ENCODE measurements at regions not wholly inside any gene's neighbourhood (a gene's known extent, or its start where the extent isn't known, plus 50 kb on each side); places are given as distances from the start of the nearest gene placed in this dataset.

- H3K4me3 ChIP-seq (ENCODE audit: low read depth, low read length), result no peak overlapping the region
- no peak for DNase-seq (ENCODE audit: low read depth)
- TF ChIP-seq MAX (IDR thresholded peaks at IDR 0.05; ENCODE audit: low read depth, low read length) (no peak), CTCF (IDR thresholded peaks at IDR 0.05; ENCODE audit: low read depth, low read length) (no peak), POLR2A (IDR thresholded peaks at IDR 0.05; ENCODE audit: extremely low read depth, insufficient read length) (no peak), MYC (IDR thresholded peaks at IDR 0.05; ENCODE audit: low read depth, low read length) (no peak)
Measured at GRCh38 chr2:173550143-173550542, 195.5 kb downstream of the CDCA7 start.

GRCh38 chr2:173552531-173552930, 197.9 kb downstream of the CDCA7 start:
- no peak for DNase-seq (ENCODE audit: low read depth)
- no peak for TF ChIP-seq MYC (IDR thresholded peaks at IDR 0.05; ENCODE audit: low read depth, low read length)
- TF ChIP-seq POLR2A (IDR thresholded peaks at IDR 0.05; ENCODE audit: extremely low read depth, insufficient read length), result no peak
- no peak for TF ChIP-seq MAX (IDR thresholded peaks at IDR 0.05; ENCODE audit: low read depth, low read length)
- TF ChIP-seq CTCF (IDR thresholded peaks at IDR 0.05; ENCODE audit: low read depth, low read length), result no peak
- H3K4me3 ChIP-seq (ENCODE audit: low read depth, low read length), result no peak overlapping the region

GRCh38 chr2:173553593-173553992, 198.9 kb downstream of the CDCA7 start:
- H3K4me3 ChIP-seq (ENCODE audit: low read depth, low read length), result no peak overlapping the region
- no peak for DNase-seq (ENCODE audit: low read depth)
- no peak for TF ChIP-seq CTCF (IDR thresholded peaks at IDR 0.05; ENCODE audit: low read depth, low read length)
- TF ChIP-seq MAX (IDR thresholded peaks at IDR 0.05; ENCODE audit: low read depth, low read length), result no peak
- no peak for TF ChIP-seq MYC (IDR thresholded peaks at IDR 0.05; ENCODE audit: low read depth, low read length)
- TF ChIP-seq POLR2A (IDR thresholded peaks at IDR 0.05; ENCODE audit: extremely low read depth, insufficient read length), result no peak

- no peak for TF ChIP-seq POLR2A (IDR thresholded peaks at IDR 0.05; ENCODE audit: extremely low read depth, insufficient read length)
- no peak for TF ChIP-seq CTCF (IDR thresholded peaks at IDR 0.05; ENCODE audit: low read depth, low read length)
- TF ChIP-seq MYC (IDR thresholded peaks at IDR 0.05; ENCODE audit: low read depth, low read length), result no peak
- no peak for TF ChIP-seq MAX (IDR thresholded peaks at IDR 0.05; ENCODE audit: low read depth, low read length)
- no peak for DNase-seq (ENCODE audit: low read depth)
- H3K4me3 ChIP-seq (ENCODE audit: low read depth, low read length), result no peak overlapping the region
Measured at GRCh38 chr2:173555833-173556232, 201.2 kb downstream of the CDCA7 start.

- no peak overlapping the region for H3K4me3 ChIP-seq (ENCODE audit: low read depth, low read length)
- no peak for DNase-seq (ENCODE audit: low read depth)
- TF ChIP-seq MYC (IDR thresholded peaks at IDR 0.05; ENCODE audit: low read depth, low read length), result no peak
- TF ChIP-seq MAX (IDR thresholded peaks at IDR 0.05; ENCODE audit: low read depth, low read length), result no peak
- TF ChIP-seq CTCF (IDR thresholded peaks at IDR 0.05; ENCODE audit: low read depth, low read length), result no peak
- no peak for TF ChIP-seq POLR2A (IDR thresholded peaks at IDR 0.05; ENCODE audit: extremely low read depth, insufficient read length)
Measured at GRCh38 chr2:173556816-173557215, 202.1 kb downstream of the CDCA7 start.

- TF ChIP-seq CTCF (IDR thresholded peaks at IDR 0.05; ENCODE audit: low read depth, low read length), result no peak
- TF ChIP-seq MYC (IDR thresholded peaks at IDR 0.05; ENCODE audit: low read depth, low read length), result no peak
- TF ChIP-seq POLR2A (IDR thresholded peaks at IDR 0.05; ENCODE audit: extremely low read depth, insufficient read length), result no peak
- no peak for TF ChIP-seq MAX (IDR thresholded peaks at IDR 0.05; ENCODE audit: low read depth, low read length)
- no peak overlapping the region for H3K4me3 ChIP-seq (ENCODE audit: low read depth, low read length)
- DNase-seq (ENCODE audit: low read depth), result no peak
Measured at GRCh38 chr2:173557497-173557896, 202.8 kb downstream of the CDCA7 start.

Measured in NB4 (cell line).